ENCODE measurements at regions not wholly inside any gene's neighbourhood (a gene's known extent, or its start where the extent isn't known, plus 50 kb on each side); places are given as distances from the start of the nearest gene placed in this dataset.

DNA sequence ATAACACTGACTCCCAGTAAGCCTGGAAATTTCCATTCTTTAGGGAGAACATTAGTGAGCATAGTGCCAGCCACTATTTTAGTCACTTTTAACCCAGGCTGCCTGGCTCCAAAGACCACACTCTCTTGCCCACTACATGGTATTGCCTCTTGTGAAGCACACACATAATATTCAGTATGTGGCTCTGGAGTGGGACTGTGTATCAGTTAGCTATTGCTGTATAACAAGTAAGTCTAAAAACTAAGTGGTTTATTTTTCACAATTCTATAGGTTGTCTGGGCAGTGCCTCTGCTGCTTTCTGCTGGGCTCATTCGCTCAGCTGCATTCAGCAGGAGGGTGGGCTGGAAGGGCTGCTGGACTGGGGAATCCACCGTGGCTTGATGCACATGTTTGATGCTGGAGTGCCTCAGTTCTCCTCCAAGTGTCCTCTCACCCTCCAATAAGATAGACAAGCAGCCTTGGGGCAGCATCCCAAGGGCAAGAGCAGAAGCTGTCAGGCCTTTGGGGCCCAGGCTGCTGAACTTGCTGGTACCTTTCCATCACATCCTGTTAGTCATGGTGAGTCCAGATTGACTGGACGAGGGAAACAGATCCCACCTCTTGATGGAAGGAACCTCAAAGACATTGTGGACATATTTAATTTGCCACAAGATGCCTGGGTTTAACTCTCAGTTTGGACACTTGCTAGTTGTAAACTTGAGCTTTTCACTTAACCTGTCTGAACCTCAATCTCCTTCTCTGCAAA lies 66.6 kb upstream of the TLE3 start:
- no peak for DNase-seq

GRCh38 chr15:70160803-70161565 lies 63.3 kb upstream of the TLE3 start:
- no peak for DNase-seq

DNA sequence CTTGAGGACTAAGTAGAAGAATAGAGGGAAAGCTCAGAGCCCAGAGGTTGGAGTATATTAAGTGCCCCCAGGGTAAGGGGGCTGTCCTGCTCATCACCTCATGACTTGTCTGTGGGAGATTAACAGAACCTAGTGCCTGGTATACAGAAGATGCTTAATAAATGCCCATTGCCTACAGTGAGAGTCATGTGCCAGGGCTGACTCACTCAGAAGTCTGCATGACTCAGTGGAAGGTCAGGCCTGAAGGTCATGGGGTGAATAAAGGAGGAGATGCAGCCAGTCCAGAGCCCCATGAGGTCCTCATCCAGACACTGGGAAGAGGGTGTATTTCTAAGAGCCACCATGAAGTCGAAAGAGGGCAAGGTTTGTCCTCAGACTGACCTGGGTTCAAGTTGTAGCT lies 62.5 kb upstream of the TLE3 start:
- no peak for DNase-seq

GRCh38 chr15:70159713-70160009 lies 61.9 kb upstream of the TLE3 start:
- DNase-seq: peak; percentile 18

DNA sequence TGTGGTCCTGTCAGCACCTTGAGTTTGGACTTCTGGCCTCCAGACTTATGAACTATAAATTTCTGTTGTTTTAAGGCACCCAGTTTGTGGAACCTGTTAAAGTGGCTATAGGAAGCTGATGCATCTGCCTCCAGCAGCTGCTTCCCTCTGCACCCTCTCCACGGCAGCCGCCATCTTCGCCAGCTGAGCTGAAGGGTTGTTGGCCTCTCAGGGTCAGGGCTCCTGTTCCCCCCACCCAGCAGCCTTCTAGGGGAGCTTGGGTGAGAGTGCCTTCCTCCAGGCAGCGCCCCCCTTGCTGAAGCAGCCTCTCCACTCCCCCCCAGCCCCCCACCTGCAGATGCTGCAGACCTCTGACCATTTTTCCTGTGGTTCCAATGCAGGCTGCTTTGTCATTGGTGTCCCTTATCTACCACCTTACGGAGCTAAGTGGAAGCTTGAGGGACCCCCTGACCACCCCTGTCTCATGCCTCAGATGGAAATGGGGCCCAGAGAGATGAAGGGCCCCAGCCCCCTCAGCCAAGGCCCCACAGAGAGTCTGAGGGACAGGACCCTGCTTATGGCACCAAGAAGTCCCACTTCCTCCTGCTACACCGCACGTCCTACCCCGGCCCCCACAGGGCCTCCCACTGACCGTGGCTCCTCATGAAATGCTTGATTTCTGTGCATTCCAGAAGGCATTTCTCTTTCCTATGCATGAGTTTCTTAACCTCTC lies 61.4 kb upstream of the TLE3 start:
- no peak for DNase-seq

DNA sequence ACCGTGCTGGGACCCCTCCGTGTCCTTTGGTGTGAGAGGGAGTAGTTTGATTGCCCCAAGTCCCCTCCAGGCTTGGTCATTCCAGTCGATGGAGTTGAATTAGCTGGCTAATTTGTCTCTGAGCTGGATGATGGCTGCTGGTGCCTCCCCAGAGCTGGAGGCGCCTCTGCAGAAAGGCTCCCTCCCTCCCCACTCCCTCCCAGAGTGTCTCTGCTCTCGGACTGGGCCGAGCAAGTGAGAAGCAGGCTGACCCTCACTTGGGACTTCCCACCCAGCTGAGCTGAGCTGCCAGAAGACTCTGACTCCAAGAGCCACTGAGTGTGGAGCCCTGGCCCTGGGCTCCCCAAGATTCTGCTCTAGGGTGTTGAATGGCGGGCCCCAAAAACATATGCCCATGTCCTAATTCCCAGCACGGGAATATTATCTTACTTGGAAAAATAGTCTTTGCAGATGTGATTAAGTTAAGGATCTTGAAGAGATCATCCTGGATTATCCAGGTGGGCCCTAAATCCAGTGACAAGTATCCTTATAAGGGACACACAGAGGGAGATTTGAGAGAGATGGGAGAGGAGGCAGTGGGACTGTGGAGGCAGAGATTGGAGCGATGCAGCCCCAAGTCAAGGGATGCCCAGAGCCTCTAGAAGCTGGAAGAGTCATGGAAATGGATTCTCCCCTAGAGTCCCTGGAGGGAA lies 60.7 kb upstream of the TLE3 start:
- no peak for DNase-seq

DNA sequence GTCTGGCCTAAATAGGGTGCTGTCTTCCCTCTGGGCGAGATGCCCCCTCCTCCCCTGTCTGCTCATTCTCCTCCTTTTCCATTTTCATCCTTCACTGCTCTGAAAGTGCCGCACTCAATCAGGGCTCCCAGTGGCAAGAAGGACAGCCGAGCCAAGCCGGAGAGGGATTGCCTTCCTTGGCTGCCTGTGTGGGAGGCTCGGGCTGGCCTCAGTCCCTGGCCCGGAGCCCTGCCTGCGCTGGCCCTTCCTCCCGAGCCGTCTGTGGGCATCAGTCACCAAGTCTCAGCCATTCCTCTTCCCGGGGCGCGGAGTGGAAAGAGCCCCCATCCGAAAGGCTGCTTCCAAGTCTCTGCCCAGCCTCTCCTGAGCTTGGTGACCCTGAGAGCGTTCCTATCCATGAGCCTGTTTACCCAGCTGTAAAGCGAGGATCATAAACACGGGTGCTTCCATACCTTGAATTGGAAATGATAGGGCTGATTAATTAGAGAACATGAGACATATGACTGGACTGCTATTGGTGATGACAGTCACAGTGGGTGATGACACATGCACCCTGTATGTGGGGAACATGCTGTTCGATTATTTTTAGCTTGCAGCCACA lies 59.1 kb upstream of the TLE3 start:
- DNase-seq: peak; percentile 57

GRCh38 chr15:70154718-70155347 lies 57.1 kb upstream of the TLE3 start:
- no peak for DNase-seq

DNA sequence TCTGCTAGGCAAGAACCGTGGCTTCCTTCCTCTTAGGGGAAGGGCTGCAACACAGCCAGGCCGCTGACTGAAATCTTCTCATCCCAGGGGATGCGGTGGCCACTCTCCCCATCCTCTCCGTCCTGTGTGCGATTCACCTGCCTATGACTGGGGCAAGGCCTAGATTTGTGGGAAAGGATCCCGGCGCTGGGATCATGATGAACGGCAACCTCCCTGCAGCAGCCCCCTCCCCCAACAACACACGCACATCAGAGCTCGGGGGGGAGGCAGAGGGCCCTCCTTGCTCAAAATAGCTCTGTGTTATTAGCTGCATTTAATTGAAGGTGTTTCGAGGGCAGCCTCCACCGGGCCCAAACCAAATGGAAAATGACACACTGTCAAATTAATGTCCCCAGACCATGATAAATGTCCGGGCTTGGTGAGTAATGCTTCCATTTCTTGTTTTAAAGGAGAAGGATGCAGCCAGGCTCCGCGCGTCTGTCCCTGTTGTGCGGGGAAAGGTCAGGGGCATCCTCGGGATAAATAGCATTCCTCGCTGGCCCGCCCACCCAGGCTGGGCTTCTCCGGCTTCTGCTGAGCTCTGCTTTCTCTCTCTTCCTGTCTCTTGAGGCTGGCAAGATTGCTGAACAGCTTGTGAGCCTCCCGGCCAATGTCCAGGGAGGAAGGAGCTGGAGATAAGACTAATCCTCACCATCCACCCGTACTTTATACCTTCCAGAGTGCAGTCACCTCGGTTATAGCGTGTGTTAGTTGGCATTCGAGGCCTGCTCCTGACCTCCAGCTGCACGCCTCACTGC lies 56.4 kb upstream of the TLE3 start:
- no peak for DNase-seq

DNA sequence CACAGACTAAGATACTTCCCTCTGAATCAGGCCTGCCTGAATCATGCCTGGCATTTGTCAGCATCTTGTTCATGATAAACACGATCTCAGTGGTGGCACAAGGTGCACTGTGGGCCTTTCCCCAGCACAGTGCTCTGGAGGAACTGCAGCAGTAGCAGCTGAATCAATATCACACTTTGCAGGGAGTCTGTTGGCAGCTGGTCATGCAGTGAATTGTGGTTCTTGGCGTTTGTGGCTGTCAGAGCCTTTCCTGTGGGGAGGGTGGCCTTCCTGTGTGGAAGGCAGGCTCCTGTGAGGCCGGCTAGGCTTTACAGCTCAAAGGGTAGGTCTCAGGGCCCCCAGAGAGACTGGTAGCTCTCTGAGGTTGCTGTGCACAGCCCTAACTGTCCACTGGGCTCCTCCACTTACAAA lies 54.4 kb upstream of the TLE3 start:
- DNase-seq: peak; percentile 82

GRCh38 chr15:70151462-70151861 lies 53.7 kb upstream of the TLE3 start:
- no peak for DNase-seq

- DNase-seq: no peak
Measured at GRCh38 chr15:70151003-70151402, 53.3 kb upstream of the TLE3 start.

DNA sequence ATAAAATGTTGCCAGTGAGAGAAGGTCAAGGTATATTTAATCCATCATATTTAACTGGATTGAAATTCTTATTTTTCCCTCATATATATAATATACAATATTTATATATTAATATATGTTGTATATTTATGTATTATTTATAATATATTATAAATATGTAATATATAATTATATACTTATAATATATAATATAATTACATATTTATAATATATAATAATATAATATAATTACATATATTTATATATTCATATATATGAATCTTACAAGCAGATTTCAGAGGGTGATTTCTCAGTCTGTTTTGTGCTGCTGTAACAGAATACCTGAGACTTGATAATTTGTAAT lies 52.7 kb upstream of the TLE3 start:
- DNase-seq: no peak

DNA sequence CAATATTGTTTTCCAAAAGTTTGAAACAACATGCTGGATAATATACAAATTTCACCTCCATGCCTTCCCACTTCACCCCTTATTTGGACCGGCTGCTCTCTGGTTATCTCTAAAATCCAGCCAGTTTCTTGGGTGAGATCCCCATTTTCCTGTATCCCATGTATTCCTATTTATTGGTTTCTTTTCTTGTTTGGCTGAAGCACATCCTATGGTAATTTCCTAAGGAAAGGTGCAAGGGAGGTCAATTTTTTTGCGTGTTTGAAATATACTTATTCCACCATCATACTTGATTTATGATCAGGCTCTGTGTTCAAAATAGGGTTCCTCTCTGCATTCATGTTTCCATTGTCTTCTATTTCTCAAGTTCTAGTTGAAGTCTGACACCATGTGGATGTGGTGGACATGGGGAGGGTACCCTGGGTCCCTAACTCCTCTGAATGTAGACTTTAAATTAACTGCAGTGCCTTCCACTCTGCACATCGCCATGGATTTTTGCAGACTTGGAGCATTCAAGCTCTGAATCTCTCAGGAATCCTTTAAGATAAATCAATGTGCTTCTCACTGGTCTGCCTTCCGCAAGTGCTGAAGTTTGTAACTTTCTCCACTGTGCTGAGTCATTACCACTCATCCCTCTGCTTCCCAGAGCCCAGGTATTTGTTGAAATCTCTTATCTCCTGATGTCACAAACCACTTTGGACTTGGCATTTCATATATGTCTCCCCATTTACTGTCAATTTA lies 52.1 kb upstream of the TLE3 start:
- DNase-seq: no peak

GRCh38 chr15:70147778-70148177 lies 50.1 kb upstream of the TLE3 start:
- DNase-seq: no peak
